ENCODE measurements at regions not wholly inside any gene's neighbourhood (a gene's known extent, or its start where the extent isn't known, plus 50 kb on each side); places are given as distances from the start of the nearest gene placed in this dataset.

GRCh38 chr1:163412221-163412620 lies 90.5 kb downstream of the NUF2 start:
- TF ChIP-seq CTCF (IDR thresholded peaks at IDR 0.05) (no peak), POLR2A (IDR thresholded peaks at IDR 0.05) (no peak)
